Natural killer cell (primary cell): ENCODE measurements at regions not wholly inside any gene's neighbourhood (a gene's known extent, or its start where the extent isn't known, plus 50 kb on each side); places are given as distances from the start of the nearest gene placed in this dataset.

Experiments
- ATAC-seq, 3 donors: fragments of 150-1000 bp in 2 of 3; fragments of 200-7000 bp in 1 of 3; cut with Tn5 transposase; 1 replicate in 1 of 3; 2 replicates in 2 of 3; pipeline ENCODE4 v1.10.0; 2021; ENCODE audit warnings: mild to moderate bottlenecking in 2 of 3, moderate library complexity in 2 of 3
- DNase-seq, 2 donors: peaks; one replicate each; pipeline versions ENCODE4 v3.0.0 to v3.0.0-alpha.2; 2013 to 2021; ENCODE audit warnings: mixed read lengths in 1 of 2
- H3K27ac ChIP-seq: one replicate; pipeline ENCODE4 v1.5.1; 2013; ENCODE audit warnings: mild to moderate bottlenecking, low read length
- H3K27me3 ChIP-seq: one replicate; pipeline ENCODE4 v1.6.1; 2013; ENCODE audit warnings: low read length; ENCODE audit not compliant: control insufficient read depth, insufficient read depth
- H3K36me3 ChIP-seq: one replicate; pipeline ENCODE4 v1.6.1; 2013; ENCODE audit warnings: low read length; ENCODE audit not compliant: control insufficient read depth, insufficient read depth
- H3K4me1 ChIP-seq: one replicate; pipeline ENCODE4 v1.6.1; 2013; ENCODE audit warnings: low read length; ENCODE audit not compliant: control insufficient read depth, insufficient read depth
- H3K4me3 ChIP-seq: one replicate; pipeline ENCODE4 v1.5.1; 2013; ENCODE audit warnings: low read length
- H3K9me3 ChIP-seq: one replicate; pipeline ENCODE4 v1.6.1; 2013; ENCODE audit warnings: low read length; ENCODE audit not compliant: control insufficient read depth, insufficient read depth
- H3K27ac Mint-ChIP-seq, 2 donors: one replicate each; pipeline ENCODE4 v1.8.0; 2022; ENCODE audit warnings: mild to moderate bottlenecking in 2 of 2, mixed read lengths in 2 of 2, moderate library complexity in 1 of 2
- H3K27me3 Mint-ChIP-seq, 2 donors: one replicate each; pipeline ENCODE4 v1.8.0; 2022; ENCODE audit warnings: low read depth in 2 of 2, mixed read lengths in 2 of 2
- H3K36me3 Mint-ChIP-seq: one replicate; pipeline ENCODE4 v1.8.0; 2022; ENCODE audit warnings: mixed read lengths
- H3K4me1 Mint-ChIP-seq, 2 donors: one replicate each; pipeline ENCODE4 v1.8.0; 2022; ENCODE audit warnings: mixed read lengths in 2 of 2
- H3K4me3 Mint-ChIP-seq: one replicate; pipeline ENCODE4 v1.8.0; 2022; ENCODE audit warnings: mild to moderate bottlenecking, moderate library complexity, mixed read lengths
- H3K9me3 Mint-ChIP-seq, 2 donors: one replicate each; pipeline ENCODE4 v1.8.0; 2022; ENCODE audit warnings: mixed read lengths in 2 of 2
- WGBS: methylation state at CpG from one replicate; pipeline ENCODE4 v1.1.7; 2013; ENCODE audit warnings: missing lambda C conversion rate; ENCODE audit not compliant: insufficient coverage; 5-methylcytosine and 5-hydroxymethylcytosine counted together
- intact Hi-C: fragments of 100-400 bp; cut with micrococcal nuclease; formaldehyde crosslinking; loops from one replicate; pipeline ENCODE4 v1.14.2; 2022
- TF ChIP-seq, protein P1 (sequence below): fragments of 200-600 bp; IDR thresholded peaks from one replicate; pipeline ENCODE4 v1.8.0; 2022; ENCODE audit warnings: antibody characterized with exemption

DNA sequence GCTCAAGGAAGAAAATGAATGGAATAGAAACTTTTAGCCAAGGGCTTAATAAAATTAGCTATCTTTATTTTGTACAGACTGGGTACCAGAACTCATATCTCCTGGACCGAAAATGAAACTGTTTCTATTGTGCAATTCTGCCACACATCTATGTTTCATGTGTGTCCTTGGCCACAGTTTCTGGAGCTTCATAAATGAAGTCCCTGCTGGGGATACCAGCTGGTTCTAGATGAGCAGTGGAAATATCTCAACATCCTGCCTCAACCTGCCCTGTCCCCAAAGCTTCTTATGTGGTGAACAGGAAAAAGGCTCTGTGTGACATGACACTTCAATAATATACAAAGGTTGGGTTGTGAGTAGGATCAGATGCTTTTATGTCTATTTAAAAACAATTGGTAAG lies 310.1 kb upstream of the SORCS1 start:
- Histone ChIP-seq H3K27me3 (no peaks in the 10 kb centered on the region), H3K4me1 (no peaks in the 10 kb centered on the region), H3K9me3 (no peaks in the 10 kb centered on the region), H3K27ac (no peak overlapping the region), H3K4me3 (no peak overlapping the region), H3K36me3 (no peaks in the 10 kb centered on the region)
- H3K4me3 Mint-ChIP-seq: no peak overlapping the region
- ATAC-seq (no peak), DNase-seq (no peak)
- H3K9me3 Mint-ChIP-seq: peaks cover 2 to 5% of the 10 kb centered on the region in 2 donors
- intact Hi-C loops: no loop called here
- H3K27ac Mint-ChIP-seq: no peak overlapping the region
- WGBS: 90% methylated on average over 1 of the region's 1 CpG
- H3K4me1 Mint-ChIP-seq: no peaks in the 10 kb centered on the region
- TF ChIP-seq, protein P1, sequence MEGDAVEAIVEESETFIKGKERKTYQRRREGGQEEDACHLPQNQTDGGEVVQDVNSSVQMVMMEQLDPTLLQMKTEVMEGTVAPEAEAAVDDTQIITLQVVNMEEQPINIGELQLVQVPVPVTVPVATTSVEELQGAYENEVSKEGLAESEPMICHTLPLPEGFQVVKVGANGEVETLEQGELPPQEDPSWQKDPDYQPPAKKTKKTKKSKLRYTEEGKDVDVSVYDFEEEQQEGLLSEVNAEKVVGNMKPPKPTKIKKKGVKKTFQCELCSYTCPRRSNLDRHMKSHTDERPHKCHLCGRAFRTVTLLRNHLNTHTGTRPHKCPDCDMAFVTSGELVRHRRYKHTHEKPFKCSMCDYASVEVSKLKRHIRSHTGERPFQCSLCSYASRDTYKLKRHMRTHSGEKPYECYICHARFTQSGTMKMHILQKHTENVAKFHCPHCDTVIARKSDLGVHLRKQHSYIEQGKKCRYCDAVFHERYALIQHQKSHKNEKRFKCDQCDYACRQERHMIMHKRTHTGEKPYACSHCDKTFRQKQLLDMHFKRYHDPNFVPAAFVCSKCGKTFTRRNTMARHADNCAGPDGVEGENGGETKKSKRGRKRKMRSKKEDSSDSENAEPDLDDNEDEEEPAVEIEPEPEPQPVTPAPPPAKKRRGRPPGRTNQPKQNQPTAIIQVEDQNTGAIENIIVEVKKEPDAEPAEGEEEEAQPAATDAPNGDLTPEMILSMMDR: no peak
- H3K27me3 Mint-ChIP-seq: no peaks in the 10 kb centered on the region
- no peaks in the 10 kb centered on the region for H3K36me3 Mint-ChIP-seq

DNA sequence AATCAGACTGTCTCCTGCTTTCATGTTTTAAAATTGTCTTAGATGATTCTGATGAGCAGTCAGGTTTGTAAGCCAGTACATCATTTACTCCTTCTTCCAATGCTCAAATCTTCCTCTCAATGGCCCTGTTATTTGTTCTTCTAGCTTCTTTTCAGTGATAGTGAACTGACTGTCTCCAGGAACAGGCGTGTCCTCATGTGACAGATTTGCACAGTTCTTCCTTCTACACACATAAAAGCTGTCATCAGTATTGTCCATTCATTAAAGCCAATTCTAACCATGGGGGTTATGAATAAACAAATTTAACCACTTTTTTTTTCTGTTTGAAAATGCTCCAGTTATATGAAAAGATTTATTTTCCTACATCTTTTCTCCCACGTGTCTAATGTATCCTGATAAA lies 308.7 kb upstream of the SORCS1 start:
- DNase-seq (no peak), ATAC-seq (no peak)
- Histone ChIP-seq H3K27ac (no peak overlapping the region), H3K27me3 (no peaks in the 10 kb centered on the region), H3K4me3 (no peak overlapping the region), H3K9me3 (no peaks in the 10 kb centered on the region), H3K4me1 (no peaks in the 10 kb centered on the region), H3K36me3 (no peaks in the 10 kb centered on the region)
- TF ChIP-seq, protein P1: no peak
- Mint-ChIP-seq H3K27ac (no peak overlapping the region), H3K9me3 (peaks cover 2 to 5% of the 10 kb centered on the region in 2 donors), H3K4me1 (no peaks in the 10 kb centered on the region), H3K27me3 (no peaks in the 10 kb centered on the region), H3K4me3 (no peak overlapping the region), H3K36me3 (no peaks in the 10 kb centered on the region)
- intact Hi-C loops: no loop called here
- 75% methylated on average over 2 of the region's 2 CpGs for WGBS

GRCh38 chr10:107471911-107472310 lies 307.4 kb upstream of the SORCS1 start:
- Mint-ChIP-seq H3K27ac (no peak overlapping the region), H3K36me3 (no peaks in the 10 kb centered on the region), H3K4me1 (no peaks in the 10 kb centered on the region), H3K9me3 (peaks cover 2 to 5% of the 10 kb centered on the region in 2 donors), H3K4me3 (no peak overlapping the region), H3K27me3 (no peaks in the 10 kb centered on the region)
- DNase-seq: no peak
- TF ChIP-seq, protein P1: no peak
- H3K36me3 ChIP-seq: no peaks in the 10 kb centered on the region
- H3K27me3 ChIP-seq: no peaks in the 10 kb centered on the region
- H3K27ac ChIP-seq: no peak overlapping the region
- WGBS: no CpG with 5 or more reads among the region's 2 CpGs
- no peak for ATAC-seq
- H3K9me3 ChIP-seq: no peaks in the 10 kb centered on the region
- no peaks in the 10 kb centered on the region for H3K4me1 ChIP-seq
- no peak overlapping the region for H3K4me3 ChIP-seq
- intact Hi-C loops: no loop called here

DNA sequence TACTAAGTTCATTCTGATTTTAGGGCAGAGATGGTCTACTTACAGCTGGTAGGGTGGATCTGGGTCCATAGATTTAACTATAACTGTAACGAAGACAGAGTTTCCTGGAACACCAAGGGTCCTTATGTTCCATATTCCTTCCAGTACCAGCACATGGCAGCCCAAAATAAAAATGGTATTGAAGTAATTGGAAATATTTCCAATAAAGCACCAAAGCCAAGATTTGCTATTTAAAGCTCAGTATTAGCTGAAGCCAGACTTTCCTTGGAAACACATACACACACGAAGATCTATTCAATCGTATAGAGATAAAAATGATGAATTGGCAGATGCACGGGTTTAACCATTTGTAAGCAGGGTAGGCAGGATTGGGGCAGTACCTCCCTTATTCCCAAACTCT lies 289.1 kb upstream of the SORCS1 start:
- Mint-ChIP-seq H3K27me3 (no peaks in the 10 kb centered on the region), H3K4me3 (no peak overlapping the region)

More for the DNA sequence above, 289.1 kb upstream of the SORCS1 start:
- TF ChIP-seq, protein P1: no peak
- Histone ChIP-seq H3K4me3 (no peak overlapping the region), H3K27ac (no peak overlapping the region), H3K36me3 (no peaks in the 10 kb centered on the region), H3K9me3 (no peaks in the 10 kb centered on the region), H3K27me3 (no peaks in the 10 kb centered on the region), H3K4me1 (no peaks in the 10 kb centered on the region)
- 86% methylated on average over 4 of the region's 4 CpGs for WGBS
- no peak for ATAC-seq
- H3K4me1 Mint-ChIP-seq: no peaks in the 10 kb centered on the region
- no peak overlapping the region for H3K27ac Mint-ChIP-seq
- intact Hi-C loops: no loop called here
- no peaks in the 10 kb centered on the region for H3K36me3 Mint-ChIP-seq
- H3K9me3 Mint-ChIP-seq: peaks cover 7% of the 10 kb centered on the region in 2 donors
- DNase-seq: no peak
